Uterus (tissue), 3 donors: ENCODE measurements at regions not wholly inside any gene's neighbourhood (a gene's known extent, or its start where the extent isn't known, plus 50 kb on each side); places are given as distances from the start of the nearest gene placed in this dataset.
A peak's percentile ranks its signal among the peaks of the same experiment; 100 is the strongest.

Experiments used
- DNase-seq, 2 donors: peaks; one replicate each; pipeline ENCODE4 v3.0.0-alpha.2; 2019 to 2020
- H3K27ac ChIP-seq, 2 donors: fragments of 200-600 bp; sonication (generic); 1 replicate in 1 of 2; 2 replicates in 1 of 2; pipeline ENCODE4 v1.5.1; 2016 to 2018
- H3K27me3 ChIP-seq, 2 donors: fragments of 200-600 bp; sonication (generic); one replicate each; pipeline ENCODE4 v1.5.1; 2018 to 2019; ENCODE audit warnings: control low read depth in 1 of 2
- H3K36me3 ChIP-seq, 2 donors: fragments of 200-600 bp; sonication (generic); one replicate each; pipeline ENCODE4 v1.5.1; 2019; ENCODE audit warnings: control low read depth in 1 of 2
- H3K4me1 ChIP-seq, 2 donors: fragments of 200-600 bp; sonication (generic); one replicate each; pipeline ENCODE4 v1.5.1; 2018 to 2019; ENCODE audit warnings: control low read depth in 1 of 2
- H3K4me3 ChIP-seq, 2 donors: fragments of 200-600 bp; sonication (generic); 1 replicate in 1 of 2; 2 replicates in 1 of 2; pipeline ENCODE4 v1.5.1; 2018 to 2019; ENCODE audit warnings: mild to moderate bottlenecking in 1 of 2
- H3K9me3 ChIP-seq, 2 donors: fragments of 200-600 bp; sonication (generic); one replicate each; pipeline ENCODE4 v1.5.1; 2019; ENCODE audit warnings: control low read depth in 1 of 2
- CTCF ChIP-seq, 4 experiments: fragments of 200-600 bp in 2 of 4; fragments of 450-650 bp in 2 of 4; sonication (generic) in 2 of 4; IDR thresholded peaks; one replicate each; pipeline ENCODE4 v1.5.1; 2016 to 2019; ENCODE audit warnings: antibody characterized with exemption in 4 of 4, mild to moderate bottlenecking in 2 of 4, moderate library complexity in 1 of 4
- POLR2A ChIP-seq, 2 donors: fragments of 450-650 bp; IDR thresholded peaks; one replicate each; pipeline ENCODE4 v1.6.1; 2016; ENCODE audit warnings: antibody characterized with exemption in 2 of 2, mild to moderate bottlenecking in 1 of 2, moderate library complexity in 1 of 2
- intact Hi-C: fragments of 100-400 bp; cut with DNase I; formaldehyde crosslinking; loops from one replicate; pipeline ENCODE4 v1.15.1; 2023; ENCODE audit warnings: low total_unique reads
- donor health status: DM: yes; HTN: yes; CAD: no.

DNA sequence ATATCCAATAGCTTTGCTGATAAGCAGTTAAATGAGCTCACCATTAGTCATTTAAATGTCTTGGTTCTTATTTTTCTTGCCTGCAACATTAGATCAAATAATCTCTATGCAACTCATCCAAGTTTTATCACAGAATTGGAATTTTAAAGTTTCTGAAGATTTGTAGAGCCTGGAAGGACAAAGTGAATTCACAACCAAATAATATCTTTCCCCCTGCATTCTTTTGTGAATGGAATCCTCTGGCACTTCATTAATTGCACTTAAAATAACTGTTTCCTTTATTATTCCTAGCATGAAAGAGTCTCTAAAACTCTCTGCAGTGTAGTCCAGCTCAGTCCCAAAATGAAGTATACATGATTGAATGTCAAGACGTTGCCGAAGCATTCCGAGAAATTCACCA is 345.6 kb upstream of the TGFBR2 start:
- Histone ChIP-seq H3K27me3 (no peaks in the 10 kb centered on the region), H3K36me3 (no peaks in the 10 kb centered on the region), H3K4me1 (peaks cover 0 to 3% of the 10 kb centered on the region in 2 donors), H3K9me3 (no peaks in the 10 kb centered on the region), H3K27ac (peak overlapping the region in 1 of 2 donors; percentile 1), H3K4me3 (no peak overlapping the region)
- intact Hi-C loops = no loop called here
- TF ChIP-seq CTCF (IDR thresholded peaks at IDR 0.05) = no peak
- no peak for TF ChIP-seq POLR2A (IDR thresholded peaks at IDR 0.05)
- DNase-seq = no peak

GRCh38 chr3:30263238-30263924 is 343.0 kb upstream of the TGFBR2 start:
- Histone ChIP-seq H3K4me1 (peaks cover 0 to 8% of the 10 kb centered on the region in 2 donors), H3K27ac (peak overlapping the region in 1 of 2 donors; percentile 1), H3K4me3 (no peak overlapping the region), H3K9me3 (no peaks in the 10 kb centered on the region), H3K36me3 (no peaks in the 10 kb centered on the region), H3K27me3 (no peaks in the 10 kb centered on the region)
- intact Hi-C loops = no loop called here
- DNase-seq = no peak
- TF ChIP-seq CTCF (IDR thresholded peaks at IDR 0.05) (no peak), POLR2A (IDR thresholded peaks at IDR 0.05) (no peak)

DNA sequence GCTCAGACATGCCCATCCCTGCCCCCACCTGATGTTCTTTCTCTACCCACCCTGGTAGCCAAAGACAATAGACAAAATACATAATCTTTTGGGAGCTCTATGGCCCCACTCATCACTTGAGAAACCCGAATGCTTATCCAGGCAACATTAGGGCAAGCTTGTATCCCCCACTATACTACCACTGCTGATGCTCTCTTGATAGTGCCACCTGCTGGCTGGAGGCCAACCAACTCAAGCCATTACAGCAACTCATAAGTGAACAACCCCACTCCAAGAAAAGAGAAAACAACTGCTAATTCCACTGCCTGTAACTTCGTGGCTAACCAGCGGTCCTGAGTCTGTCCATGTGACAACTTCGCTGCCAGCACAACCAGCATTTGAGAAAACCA is 342.5 kb upstream of the TGFBR2 start:
- Histone ChIP-seq H3K4me1 (peaks cover 0 to 8% of the 10 kb centered on the region in 2 donors), H3K27ac (no peak overlapping the region), H3K27me3 (no peaks in the 10 kb centered on the region), H3K36me3 (no peaks in the 10 kb centered on the region), H3K9me3 (no peaks in the 10 kb centered on the region), H3K4me3 (no peak overlapping the region)
- intact Hi-C loops = no loop called here
- no peak for TF ChIP-seq POLR2A (IDR thresholded peaks at IDR 0.05)
- no peak for TF ChIP-seq CTCF (IDR thresholded peaks at IDR 0.05)
- no peak for DNase-seq

GRCh38 chr3:30266524-30266923 is 339.9 kb upstream of the TGFBR2 start:
- TF ChIP-seq POLR2A (IDR thresholded peaks at IDR 0.05) (no peak), CTCF (IDR thresholded peaks at IDR 0.05) (no peak)
- no peaks in the 10 kb centered on the region for H3K27me3 ChIP-seq
- H3K36me3 ChIP-seq = no peaks in the 10 kb centered on the region
- H3K27ac ChIP-seq = peak overlapping the region in 1 of 2 donors; percentile 51
- H3K4me1 ChIP-seq = peaks cover 0 to 8% of the 10 kb centered on the region in 2 donors
- H3K4me3 ChIP-seq = no peak overlapping the region
- H3K9me3 ChIP-seq = no peaks in the 10 kb centered on the region
- DNase-seq = no peak
- intact Hi-C loops = no loop called here

DNA sequence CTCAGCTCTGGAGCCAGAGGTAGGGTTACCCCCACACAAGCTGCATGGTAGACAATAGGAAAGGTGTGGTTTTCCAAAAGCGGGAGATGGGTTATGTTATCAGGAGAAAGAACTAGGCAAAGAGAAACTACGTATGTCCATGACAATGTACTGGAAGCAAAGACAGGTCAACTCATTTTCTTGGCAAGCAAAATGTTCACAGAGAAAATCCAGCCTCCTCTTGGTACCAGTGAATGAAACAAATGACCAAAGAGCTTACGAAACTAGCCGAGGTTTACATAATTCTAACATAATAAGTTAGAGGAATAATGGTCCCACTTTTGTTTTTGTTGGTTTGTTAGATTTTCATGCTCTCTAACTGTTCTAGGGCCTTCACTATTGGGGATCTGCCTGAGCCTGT is 338.1 kb upstream of the TGFBR2 start:
- Histone ChIP-seq H3K9me3 (no peaks in the 10 kb centered on the region), H3K36me3 (no peaks in the 10 kb centered on the region), H3K4me3 (no peak overlapping the region), H3K27me3 (no peaks in the 10 kb centered on the region), H3K4me1 (peaks cover 0 to 4% of the 10 kb centered on the region in 2 donors), H3K27ac (no peak overlapping the region)
- TF ChIP-seq POLR2A (IDR thresholded peaks at IDR 0.05) = no peak
- intact Hi-C loops = no loop called here
- DNase-seq = no peak
